SK-N-SH (cell line): ENCODE measurements at regions not wholly inside any gene's neighbourhood (a gene's known extent, or its start where the extent isn't known, plus 50 kb on each side); places are given as distances from the start of the nearest gene placed in this dataset.

ENCODE experiments used
- CTCF ChIA-PET: fragments of 300-600, 350-600 bp; formaldehyde crosslinking; extraction: SDS; loops from one replicate; lab custom pipeline; 2021; lab: Yijun Ruan, JAX
- POLR2A ChIA-PET: fragments of 350-600 bp; sonication (Branson Sonifier 250); formaldehyde crosslinking; extraction: SDS; loops from one replicate; lab custom pipeline; 2020; ENCODE audit warnings: antibody characterized with exemption, inconsistent platforms; lab: Yijun Ruan, JAX
- DNase-seq: peaks from one replicate; pipeline ENCODE4 v3.0.0; 2012
- H2AFZ ChIP-seq: fragments of 200-600 bp; sonication (generic); 2 replicates; pipeline ENCODE4 v1.8.1; 2016; ENCODE audit warnings: antibody characterized with exemption, mild to moderate bottlenecking, low read depth
- H3F3A ChIP-seq: fragments of 200-600 bp; sonication (generic); replicated peaks from 2 replicates; pipeline ENCODE3; 2016; ENCODE audit warnings: antibody characterized with exemption, mild to moderate bottlenecking; ENCODE audit not compliant: insufficient read depth
- H3K27ac ChIP-seq, 2 experiments: fragments of 200-500 bp in 1 of 2; fragments of 200-600 bp in 1 of 2; sonication (Bioruptor generic) in 1 of 2; sonication (generic), shearing (Covaris generic) in 1 of 2; 2 replicates each; pipeline versions ENCODE4 v1.5.1 to v1.6.1; 2014 to 2016; ENCODE audit warnings: low read depth in 2 of 2, inconsistent platforms in 1 of 2, low read length in 1 of 2, mild to moderate bottlenecking in 1 of 2, mixed read lengths in 1 of 2
- H3K27me3 ChIP-seq: fragments of 200-600 bp; sonication (generic), shearing (Covaris generic); 2 replicates; pipeline ENCODE4 v1.6.1; 2016; ENCODE audit warnings: mixed run types; ENCODE audit not compliant: insufficient read depth
- H3K36me3 ChIP-seq, 2 experiments: fragments of 200-500 bp in 1 of 2; fragments of 200-600 bp in 1 of 2; sonication (Bioruptor generic) in 1 of 2; sonication (generic) in 1 of 2; replicated peaks in 1 of 2; 2 replicates each; pipeline versions ENCODE3 to v1.5.1; 2014 to 2016; ENCODE audit warnings: low read length in 1 of 2, mild to moderate bottlenecking in 1 of 2; ENCODE audit not compliant: insufficient read depth in 2 of 2, control insufficient read depth in 1 of 2
- H3K4me1 ChIP-seq, 2 experiments: fragments of 200-500 bp in 1 of 2; fragments of 200-600 bp in 1 of 2; sonication (Bioruptor generic) in 1 of 2; sonication (generic), shearing (Covaris generic) in 1 of 2; 2 replicates each; pipeline versions ENCODE4 v1.5.1 to v1.6.1; 2014 to 2016; ENCODE audit warnings: low read depth in 1 of 2, low read length in 1 of 2, mixed run types in 1 of 2; ENCODE audit not compliant: insufficient read depth in 2 of 2, control insufficient read depth in 1 of 2
- H3K4me2 ChIP-seq: fragments of 200-600 bp; sonication (generic), shearing (Covaris generic); 2 replicates; pipeline ENCODE4 v1.6.1; 2017; ENCODE audit warnings: mixed run types
- H3K4me3 ChIP-seq, 2 experiments: fragments of 200-500 bp in 1 of 2; fragments of 200-600 bp in 1 of 2; sonication (Bioruptor generic) in 1 of 2; sonication (generic), shearing (Covaris generic) in 1 of 2; 2 replicates each; pipeline versions ENCODE4 v1.5.1 to v1.8.1; 2014 to 2016; ENCODE audit warnings: low read depth in 2 of 2, inconsistent platforms in 1 of 2, low read length in 1 of 2, mild to moderate bottlenecking in 1 of 2, mixed read lengths in 1 of 2, moderate library complexity in 1 of 2
- H3K79me2 ChIP-seq: fragments of 200-600 bp; sonication (generic); 2 replicates; pipeline ENCODE4 v1.8.1; 2017; ENCODE audit warnings: mild to moderate bottlenecking; ENCODE audit not compliant: insufficient read depth
- H3K9ac ChIP-seq: fragments of 200-600 bp; sonication (generic); 2 replicates; pipeline ENCODE4 v1.6.1; 2017; ENCODE audit warnings: mixed run types
- H3K9me2 ChIP-seq: fragments of 200-600 bp; sonication (generic); 2 replicates; pipeline ENCODE4 v1.6.1; 2017; ENCODE audit warnings: mixed run types
- H3K9me3 ChIP-seq: fragments of 200-600 bp; sonication (generic); 2 replicates; pipeline ENCODE4 v1.6.1; 2017; ENCODE audit warnings: mixed run types, mild to moderate bottlenecking, moderate library complexity
- H4K20me1 ChIP-seq: fragments of 200-600 bp; sonication (generic); 2 replicates; pipeline ENCODE4 v1.6.1; 2017; ENCODE audit warnings: mild to moderate bottlenecking, mixed run types; ENCODE audit not compliant: insufficient read depth
- CHD2 ChIP-seq: fragments of 150-350 bp; IDR thresholded peaks from 2 replicates; pipeline ENCODE4 v1.6.1; 2018; ENCODE audit warnings: low read length; ENCODE audit not compliant: partially characterized antibody
- FOXM1 ChIP-seq: IDR thresholded peaks from 2 replicates; pipeline ENCODE4 v1.4.0; 2012; ENCODE audit warnings: low read depth, mild to moderate bottlenecking
- GATA2 ChIP-seq: sonication (generic); formaldehyde crosslinking; IDR thresholded peaks from 2 replicates; pipeline ENCODE4 v1.5.0; 2020; ENCODE audit warnings: mild to moderate bottlenecking, missing genetic modification reagents
- NRF1 ChIP-seq: IDR thresholded peaks from 2 replicates; pipeline ENCODE4 v1.6.1; 2012; ENCODE audit warnings: low read depth, mild to moderate bottlenecking, low read length
- POLR2AphosphoS5 ChIP-seq: IDR thresholded peaks from 2 replicates; pipeline ENCODE4 v1.6.1; 2012; ENCODE audit warnings: low read depth, low read length
- RXRA ChIP-seq: IDR thresholded peaks from 2 replicates; pipeline ENCODE4 v1.4.0; 2012; ENCODE audit warnings: low read depth, mild to moderate bottlenecking, borderline replicate concordance
- TEAD4 ChIP-seq: IDR thresholded peaks from 2 replicates; pipeline ENCODE4 v1.4.0; 2012; ENCODE audit warnings: mild to moderate bottlenecking, borderline replicate concordance; ENCODE audit not compliant: insufficient read depth
- WGBS: methylation state at CpG from one replicate; pipeline ENCODE4 v1.1.6; 2017; ENCODE audit warnings: low lambda C conversion rate; 5-methylcytosine and 5-hydroxymethylcytosine counted together
- TF ChIP-seq, protein P1 (sequence below): IDR thresholded peaks from 2 replicates; pipeline ENCODE4 v1.4.0; 2012; ENCODE audit warnings: low read depth
- TF ChIP-seq, protein P2 (sequence below): IDR thresholded peaks from 2 replicates; pipeline ENCODE4; 2012
- TF ChIP-seq, protein P3 (sequence below): IDR thresholded peaks from 2 replicates; pipeline ENCODE4 v1.4.0; 2012; ENCODE audit warnings: low read depth, borderline replicate concordance

DNA sequence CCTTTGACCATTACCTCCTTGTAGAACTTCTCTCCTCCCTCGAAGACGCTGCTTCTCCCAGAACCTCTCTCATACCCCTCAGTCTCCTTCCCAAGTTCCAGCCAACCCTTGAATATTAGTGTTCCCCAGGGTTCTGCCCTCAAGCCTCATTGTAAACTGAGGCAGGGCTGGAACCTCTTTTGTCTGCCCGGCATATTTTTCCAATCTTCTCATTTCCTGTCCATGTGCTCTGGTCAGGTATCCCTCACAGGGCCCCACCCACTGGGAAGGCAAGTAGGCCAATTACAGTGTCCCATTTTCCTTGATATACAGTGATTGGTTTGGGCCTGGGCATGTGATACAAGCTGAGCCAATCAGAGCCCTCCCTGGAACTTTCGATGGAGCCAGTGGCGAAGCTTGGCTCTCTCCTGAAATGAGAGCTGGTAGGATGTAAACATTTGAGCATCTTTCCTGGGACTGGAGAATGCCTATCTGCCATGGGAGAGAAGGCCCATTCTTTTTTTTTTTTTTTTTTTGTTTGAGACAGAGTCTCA is 57.1 kb upstream of the ID3 start:
- H3K9ac ChIP-seq = no peak overlapping the region

DNA sequence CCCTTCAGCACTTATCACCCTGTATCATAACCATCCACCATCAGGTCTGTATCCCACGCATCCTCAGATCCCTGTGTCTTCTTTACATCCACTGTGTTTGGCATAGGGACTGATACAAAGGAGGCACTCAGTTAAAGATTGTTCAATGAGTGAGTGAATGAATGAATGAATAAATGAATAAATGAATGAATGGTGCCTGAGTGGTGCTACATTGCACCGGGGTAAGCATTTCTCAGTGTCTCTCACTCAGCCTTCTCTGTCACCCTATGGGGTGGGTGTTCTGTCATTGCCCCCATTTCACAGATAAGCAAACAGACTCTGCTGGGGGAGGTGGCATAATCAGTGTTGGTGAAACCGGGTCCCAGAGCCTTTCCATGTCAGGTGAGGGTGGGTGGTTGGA is 56.6 kb upstream of the ID3 start:
- DNase-seq = no peak
- no peaks in the 10 kb centered on the region for H3K36me3 ChIP-seq
- ChIA-PET CTCF (interaction anchor here (9.0 kb wide), 1 partner anchor 18 kb away, joined by 78 read pairs; no protein-coding TSS in a partner anchor), POLR2A (no interaction called here)
- no peak overlapping the region for H3K27ac ChIP-seq
- H3K27me3 ChIP-seq = peaks cover 4% of the 10 kb centered on the region; the same call in 1 of the 2 replicates
- no peak overlapping the region for H3K4me3 ChIP-seq
- no peaks in the 10 kb centered on the region for H3F3A ChIP-seq
- no peaks in the 10 kb centered on the region for H4K20me1 ChIP-seq
- H3K4me1 ChIP-seq = peaks cover 0 to 10% of the 10 kb centered on the region in 2 experiments; a peak in 1 of 4 replicates
- TF ChIP-seq, protein P1, sequence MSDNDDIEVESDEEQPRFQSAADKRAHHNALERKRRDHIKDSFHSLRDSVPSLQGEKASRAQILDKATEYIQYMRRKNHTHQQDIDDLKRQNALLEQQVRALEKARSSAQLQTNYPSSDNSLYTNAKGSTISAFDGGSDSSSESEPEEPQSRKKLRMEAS = no peak
- TF ChIP-seq, protein P2, sequence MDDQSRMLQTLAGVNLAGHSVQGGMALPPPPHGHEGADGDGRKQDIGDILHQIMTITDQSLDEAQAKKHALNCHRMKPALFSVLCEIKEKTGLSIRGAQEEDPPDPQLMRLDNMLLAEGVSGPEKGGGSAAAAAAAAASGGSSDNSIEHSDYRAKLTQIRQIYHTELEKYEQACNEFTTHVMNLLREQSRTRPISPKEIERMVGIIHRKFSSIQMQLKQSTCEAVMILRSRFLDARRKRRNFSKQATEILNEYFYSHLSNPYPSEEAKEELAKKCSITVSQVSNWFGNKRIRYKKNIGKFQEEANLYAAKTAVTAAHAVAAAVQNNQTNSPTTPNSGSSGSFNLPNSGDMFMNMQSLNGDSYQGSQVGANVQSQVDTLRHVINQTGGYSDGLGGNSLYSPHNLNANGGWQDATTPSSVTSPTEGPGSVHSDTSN = no peak
- TF ChIP-seq NRF1 (no peak), RXRA (no peak), POLR2AphosphoS5 (no peak), CHD2 (no peak), GATA2 (CRISPR knock-in tag) (no peak), TEAD4 (no peak)
- H3K9me2 ChIP-seq = no peaks in the 10 kb centered on the region
- no peak overlapping the region for H3K4me2 ChIP-seq
- no peaks in the 10 kb centered on the region for H3K79me2 ChIP-seq
- no peaks in the 10 kb centered on the region for H3K9me3 ChIP-seq
- H2AFZ ChIP-seq = no peak overlapping the region
- 83% methylated on average over 2 of the region's 3 CpGs for WGBS
- H3K9ac ChIP-seq = no peak overlapping the region

More for the DNA sequence above, 57.1 kb upstream of the ID3 start:
- H3K27ac ChIP-seq = no peak overlapping the region
- no peaks in the 10 kb centered on the region for H3K9me2 ChIP-seq
- no peaks in the 10 kb centered on the region for H3K36me3 ChIP-seq
- H3F3A ChIP-seq = no peaks in the 10 kb centered on the region
- no peaks in the 10 kb centered on the region for H4K20me1 ChIP-seq
- H3K4me3 ChIP-seq = no peak overlapping the region
- H3K4me2 ChIP-seq = no peak overlapping the region
- TF ChIP-seq, protein P3, sequence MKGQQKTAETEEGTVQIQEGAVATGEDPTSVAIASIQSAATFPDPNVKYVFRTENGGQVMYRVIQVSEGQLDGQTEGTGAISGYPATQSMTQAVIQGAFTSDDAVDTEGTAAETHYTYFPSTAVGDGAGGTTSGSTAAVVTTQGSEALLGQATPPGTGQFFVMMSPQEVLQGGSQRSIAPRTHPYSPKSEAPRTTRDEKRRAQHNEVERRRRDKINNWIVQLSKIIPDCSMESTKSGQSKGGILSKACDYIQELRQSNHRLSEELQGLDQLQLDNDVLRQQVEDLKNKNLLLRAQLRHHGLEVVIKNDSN = peak; percentile 27; the same call in 1 of the 2 replicates
- TF ChIP-seq FOXM1 = no peak
- TF ChIP-seq, protein P1 = no peak
- TF ChIP-seq, all 33 proteins: peak for 1
- no peak overlapping the region for H2AFZ ChIP-seq
- no peak for DNase-seq
- ChIA-PET POLR2A (no interaction called here), CTCF (interaction anchor here (1.5 to 9.0 kb wide), 2 partner anchors 18 to 71 kb away, joined by 3 to 78 read pairs; no protein-coding TSS in a partner anchor)
- H3K9me3 ChIP-seq = no peaks in the 10 kb centered on the region
- no peaks in the 10 kb centered on the region for H3K79me2 ChIP-seq
- H3K27me3 ChIP-seq = peaks cover 4% of the 10 kb centered on the region; the same call in 1 of the 2 replicates
- peaks cover 0 to 10% of the 10 kb centered on the region in 2 experiments; a peak in 1 of 4 replicates for H3K4me1 ChIP-seq
- 98% methylated on average over 5 of the region's 5 CpGs for WGBS
